Thyroid gland (tissue), 4 donors: ENCODE measurements at regions not wholly inside any gene's neighbourhood (a gene's known extent, or its start where the extent isn't known, plus 50 kb on each side); places are given as distances from the start of the nearest gene placed in this dataset.

Experiments used
- DNase-seq, 2 donors: peaks; one replicate each; pipeline ENCODE4 v3.0.0-alpha.2; 2019
- H3K27ac ChIP-seq, 3 donors: fragments of 200-600 bp; sonication (generic); 1 replicate in 2 of 3; 2 replicates in 1 of 3; pipeline ENCODE4 v1.5.1; 2016 to 2019; ENCODE audit warnings: mild to moderate bottlenecking in 1 of 3, moderate library complexity in 1 of 3
- H3K27me3 ChIP-seq: fragments of 200-600 bp; sonication (generic); one replicate; pipeline ENCODE4 v1.5.1; 2019
- H3K36me3 ChIP-seq, 2 donors: fragments of 200-600 bp; sonication (generic); one replicate each; pipeline ENCODE4 v1.5.1; 2016 to 2019
- H3K4me1 ChIP-seq, 2 donors: fragments of 200-600 bp; sonication (generic); one replicate each; pipeline ENCODE4 v1.5.1; 2017 to 2019
- H3K4me3 ChIP-seq, 3 donors: fragments of 200-600 bp; sonication (generic); replicated peaks in 1 of 3; 1 replicate in 2 of 3; 2 replicates in 1 of 3; pipeline ENCODE4 v1.5.1; 2016; ENCODE audit warnings: mild to moderate bottlenecking in 1 of 3
- H3K9me3 ChIP-seq: fragments of 200-600 bp; sonication (generic); one replicate; pipeline ENCODE4 v1.5.1; 2017
- POLR2A ChIP-seq, 2 donors: fragments of 450-650 bp; IDR thresholded peaks; one replicate each; pipeline ENCODE4 v1.6.1; 2017; ENCODE audit warnings: antibody characterized with exemption in 2 of 2, mild to moderate bottlenecking in 2 of 2, moderate library complexity in 1 of 2
- WGBS, 2 donors: methylation state at CpG; one replicate each; pipeline ENCODE4 v1.1.5; 2017; 5-methylcytosine and 5-hydroxymethylcytosine counted together
- intact Hi-C: fragments of 100-400 bp; cut with DNase I; formaldehyde crosslinking; loops from one replicate; pipeline ENCODE4 v1.15.1; 2023
- TF ChIP-seq, protein P1 (sequence below), 6 experiments: fragments of 200-600 bp in 3 of 6; fragments of 450-650 bp in 3 of 6; sonication (generic) in 3 of 6; IDR thresholded peaks; one replicate each; pipeline ENCODE4 v1.5.1; 2016 to 2019; ENCODE audit warnings: antibody characterized with exemption in 6 of 6, mild to moderate bottlenecking in 2 of 6, inconsistent platforms in 1 of 6, moderate library complexity in 1 of 6

DNA sequence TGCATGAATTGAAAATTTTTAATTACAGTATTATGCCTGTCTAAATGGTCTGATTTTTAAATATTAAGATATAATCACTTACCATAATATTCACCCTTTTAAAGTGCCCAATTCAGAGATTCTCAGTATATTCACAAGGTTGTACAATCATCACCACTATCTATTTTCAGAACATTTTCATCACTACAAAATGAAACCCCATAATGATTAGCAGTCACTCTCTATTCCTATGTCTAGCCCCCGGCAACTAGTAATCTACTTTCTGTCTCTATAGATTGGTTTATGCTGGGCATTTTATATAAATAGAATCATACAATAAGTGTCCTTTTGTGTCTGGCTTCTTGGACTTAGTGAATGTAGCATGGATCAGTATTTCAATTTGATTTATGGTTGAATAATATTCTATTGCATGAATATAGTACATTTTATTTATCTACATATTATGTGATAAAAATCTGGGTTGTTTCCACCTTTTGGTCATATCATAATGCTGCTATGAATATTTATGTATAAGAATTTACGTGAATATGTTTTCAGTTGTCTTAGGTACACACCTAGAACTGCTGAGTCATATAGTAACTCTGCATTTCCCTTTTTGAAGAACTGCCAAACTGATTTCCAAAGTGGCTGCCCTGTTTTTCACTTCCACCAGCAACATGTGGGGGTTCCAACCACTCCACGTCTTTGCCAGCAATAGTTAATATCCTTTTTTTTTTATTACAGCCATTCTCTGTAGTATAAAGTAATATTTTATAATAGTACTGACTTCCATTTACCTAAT lies 485.7 kb upstream of the ZNF385D start:
- 71 to 72% methylated on average over 3 of the region's 3 CpGs for WGBS, 2 donors
- intact Hi-C loops = no loop called here
- H3K27ac ChIP-seq = no peak overlapping the region
- H3K4me1 ChIP-seq = no peaks in the 10 kb centered on the region
- no peak overlapping the region for H3K4me3 ChIP-seq
- no peaks in the 10 kb centered on the region for H3K9me3 ChIP-seq
- no peak for DNase-seq
- no peaks in the 10 kb centered on the region for H3K27me3 ChIP-seq
- TF ChIP-seq, protein P1, sequence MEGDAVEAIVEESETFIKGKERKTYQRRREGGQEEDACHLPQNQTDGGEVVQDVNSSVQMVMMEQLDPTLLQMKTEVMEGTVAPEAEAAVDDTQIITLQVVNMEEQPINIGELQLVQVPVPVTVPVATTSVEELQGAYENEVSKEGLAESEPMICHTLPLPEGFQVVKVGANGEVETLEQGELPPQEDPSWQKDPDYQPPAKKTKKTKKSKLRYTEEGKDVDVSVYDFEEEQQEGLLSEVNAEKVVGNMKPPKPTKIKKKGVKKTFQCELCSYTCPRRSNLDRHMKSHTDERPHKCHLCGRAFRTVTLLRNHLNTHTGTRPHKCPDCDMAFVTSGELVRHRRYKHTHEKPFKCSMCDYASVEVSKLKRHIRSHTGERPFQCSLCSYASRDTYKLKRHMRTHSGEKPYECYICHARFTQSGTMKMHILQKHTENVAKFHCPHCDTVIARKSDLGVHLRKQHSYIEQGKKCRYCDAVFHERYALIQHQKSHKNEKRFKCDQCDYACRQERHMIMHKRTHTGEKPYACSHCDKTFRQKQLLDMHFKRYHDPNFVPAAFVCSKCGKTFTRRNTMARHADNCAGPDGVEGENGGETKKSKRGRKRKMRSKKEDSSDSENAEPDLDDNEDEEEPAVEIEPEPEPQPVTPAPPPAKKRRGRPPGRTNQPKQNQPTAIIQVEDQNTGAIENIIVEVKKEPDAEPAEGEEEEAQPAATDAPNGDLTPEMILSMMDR (IDR thresholded peaks at IDR 0.05) = no peak
- no peak for TF ChIP-seq POLR2A (IDR thresholded peaks at IDR 0.05)
- no peaks in the 10 kb centered on the region for H3K36me3 ChIP-seq

DNA sequence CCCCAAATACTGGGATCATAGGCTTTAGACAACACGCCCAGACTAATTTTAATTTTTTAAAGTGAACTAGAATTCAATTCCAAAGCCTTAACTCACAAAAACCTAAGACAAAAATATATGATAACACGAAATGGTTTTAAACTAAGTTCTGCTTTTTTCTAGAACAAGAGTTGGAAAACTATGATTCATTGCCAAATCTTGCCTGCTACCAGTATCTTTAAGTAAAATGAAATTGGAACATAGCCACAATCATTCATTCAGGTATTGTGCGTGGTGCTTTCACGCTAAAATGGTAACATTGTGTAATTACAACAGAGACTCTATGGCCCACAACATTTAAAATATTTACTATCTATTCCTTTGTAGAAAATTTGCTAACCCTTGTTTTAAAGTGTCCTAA lies 488.0 kb upstream of the ZNF385D start:
- WGBS, 2 donors = 51 to 52% methylated on average over 4 of the region's 4 CpGs
- Histone ChIP-seq H3K9me3 (no peaks in the 10 kb centered on the region), H3K27me3 (no peaks in the 10 kb centered on the region), H3K4me1 (no peaks in the 10 kb centered on the region), H3K27ac (no peak overlapping the region), H3K36me3 (no peaks in the 10 kb centered on the region), H3K4me3 (no peak overlapping the region)
- intact Hi-C loops = no loop called here
- DNase-seq = no peak
- TF ChIP-seq, protein P1 (IDR thresholded peaks at IDR 0.05) = no peak
- TF ChIP-seq POLR2A (IDR thresholded peaks at IDR 0.05) = no peak

DNA sequence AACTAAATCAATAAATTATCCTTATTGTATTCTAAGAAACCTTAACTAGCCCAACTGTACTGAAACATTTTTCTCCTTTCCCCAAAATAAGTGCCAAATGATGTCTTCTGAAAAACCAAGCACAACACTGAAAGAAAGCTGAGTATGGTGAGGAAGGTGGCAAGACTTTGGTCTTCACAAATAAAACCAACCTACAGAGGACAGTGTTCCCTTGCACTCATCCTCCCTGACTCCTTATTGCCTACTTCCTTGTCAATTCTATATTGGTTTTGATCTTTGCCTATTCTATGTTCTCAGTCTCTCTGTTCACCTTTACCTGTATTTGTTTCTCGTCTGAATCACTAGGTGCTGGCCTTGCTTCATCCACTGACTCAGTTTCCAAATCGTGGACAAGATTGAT lies 490.1 kb upstream of the ZNF385D start:
- no peaks in the 10 kb centered on the region for H3K27me3 ChIP-seq
- WGBS, 2 donors = 81 to 87% methylated on average over 2 of the region's 2 CpGs
- no peaks in the 10 kb centered on the region for H3K9me3 ChIP-seq
- TF ChIP-seq, protein P1 (IDR thresholded peaks at IDR 0.05) = no peak
- no peak for TF ChIP-seq POLR2A (IDR thresholded peaks at IDR 0.05)
- no peaks in the 10 kb centered on the region for H3K36me3 ChIP-seq
- no peak overlapping the region for H3K4me3 ChIP-seq
- intact Hi-C loops = no loop called here
- no peak overlapping the region for H3K27ac ChIP-seq
- H3K4me1 ChIP-seq = no peaks in the 10 kb centered on the region
- no peak for DNase-seq

GRCh38 chr3:22244761-22245521 lies 493.9 kb upstream of the ZNF385D start:
- TF ChIP-seq POLR2A (IDR thresholded peaks at IDR 0.05) = no peak
- TF ChIP-seq, protein P1 (IDR thresholded peaks at IDR 0.05) = no peak
- Histone ChIP-seq H3K9me3 (no peaks in the 10 kb centered on the region), H3K4me3 (no peak overlapping the region), H3K36me3 (no peaks in the 10 kb centered on the region), H3K4me1 (no peaks in the 10 kb centered on the region), H3K27ac (no peak overlapping the region), H3K27me3 (no peaks in the 10 kb centered on the region)
- no peak for DNase-seq
- intact Hi-C loops = no loop called here
- 90 to 94% methylated on average over 3 of the region's 3 CpGs for WGBS, 2 donors
